AG09319 (cell line): ENCODE measurements at regions not wholly inside any gene's neighbourhood (a gene's known extent, or its start where the extent isn't known, plus 50 kb on each side); places are given as distances from the start of the nearest gene placed in this dataset.

Experiments used
- DNase-seq: peaks from one replicate; pipeline ENCODE4 v3.0.0-alpha.2; 2010; ENCODE audit warnings: low read depth; ENCODE audit errors: extremely low read depth
- TF ChIP-seq, protein P1 (sequence below): IDR thresholded peaks from 2 replicates; pipeline ENCODE4 v1.5.1; 2011; ENCODE audit warnings: low read depth, mild to moderate bottlenecking, inconsistent platforms, low read length, moderate library complexity

DNA sequence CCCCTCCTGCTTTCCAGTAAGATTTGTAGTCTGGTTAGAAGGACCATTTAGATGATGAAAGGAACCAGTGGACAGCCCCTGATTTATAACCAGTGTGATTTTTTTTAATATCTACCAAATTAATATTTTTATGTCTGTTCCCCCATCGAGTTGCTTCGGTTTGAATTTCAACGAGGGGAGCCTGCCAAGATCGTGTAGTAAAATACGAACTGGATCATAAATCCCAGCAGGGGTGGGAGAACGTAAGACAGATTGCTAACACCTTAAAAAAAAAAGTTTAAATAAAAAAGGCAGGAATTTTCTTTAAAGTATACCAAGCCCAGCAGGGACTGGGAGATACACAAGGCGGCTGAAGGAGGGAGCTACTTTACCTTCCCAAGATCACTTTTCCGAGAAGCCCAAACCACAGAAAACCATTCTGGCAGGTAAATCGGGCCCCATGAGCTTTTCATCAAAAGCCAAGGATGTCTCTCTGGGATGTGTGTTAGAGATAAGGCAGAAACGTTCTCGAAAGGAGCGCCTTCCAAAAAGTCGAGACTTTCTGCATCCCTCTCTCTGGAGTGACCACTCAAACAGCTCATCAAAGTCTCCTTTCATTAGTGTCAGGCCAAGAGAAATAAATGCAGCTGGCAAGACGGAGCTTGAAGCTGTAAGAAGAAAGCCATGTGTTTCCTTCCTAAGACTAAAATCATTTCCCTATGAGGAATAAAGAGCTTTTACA is 270.5 kb upstream of the NFE2L3 start:
- TF ChIP-seq, protein P1, sequence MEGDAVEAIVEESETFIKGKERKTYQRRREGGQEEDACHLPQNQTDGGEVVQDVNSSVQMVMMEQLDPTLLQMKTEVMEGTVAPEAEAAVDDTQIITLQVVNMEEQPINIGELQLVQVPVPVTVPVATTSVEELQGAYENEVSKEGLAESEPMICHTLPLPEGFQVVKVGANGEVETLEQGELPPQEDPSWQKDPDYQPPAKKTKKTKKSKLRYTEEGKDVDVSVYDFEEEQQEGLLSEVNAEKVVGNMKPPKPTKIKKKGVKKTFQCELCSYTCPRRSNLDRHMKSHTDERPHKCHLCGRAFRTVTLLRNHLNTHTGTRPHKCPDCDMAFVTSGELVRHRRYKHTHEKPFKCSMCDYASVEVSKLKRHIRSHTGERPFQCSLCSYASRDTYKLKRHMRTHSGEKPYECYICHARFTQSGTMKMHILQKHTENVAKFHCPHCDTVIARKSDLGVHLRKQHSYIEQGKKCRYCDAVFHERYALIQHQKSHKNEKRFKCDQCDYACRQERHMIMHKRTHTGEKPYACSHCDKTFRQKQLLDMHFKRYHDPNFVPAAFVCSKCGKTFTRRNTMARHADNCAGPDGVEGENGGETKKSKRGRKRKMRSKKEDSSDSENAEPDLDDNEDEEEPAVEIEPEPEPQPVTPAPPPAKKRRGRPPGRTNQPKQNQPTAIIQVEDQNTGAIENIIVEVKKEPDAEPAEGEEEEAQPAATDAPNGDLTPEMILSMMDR = no peak
- DNase-seq = no peak

DNA sequence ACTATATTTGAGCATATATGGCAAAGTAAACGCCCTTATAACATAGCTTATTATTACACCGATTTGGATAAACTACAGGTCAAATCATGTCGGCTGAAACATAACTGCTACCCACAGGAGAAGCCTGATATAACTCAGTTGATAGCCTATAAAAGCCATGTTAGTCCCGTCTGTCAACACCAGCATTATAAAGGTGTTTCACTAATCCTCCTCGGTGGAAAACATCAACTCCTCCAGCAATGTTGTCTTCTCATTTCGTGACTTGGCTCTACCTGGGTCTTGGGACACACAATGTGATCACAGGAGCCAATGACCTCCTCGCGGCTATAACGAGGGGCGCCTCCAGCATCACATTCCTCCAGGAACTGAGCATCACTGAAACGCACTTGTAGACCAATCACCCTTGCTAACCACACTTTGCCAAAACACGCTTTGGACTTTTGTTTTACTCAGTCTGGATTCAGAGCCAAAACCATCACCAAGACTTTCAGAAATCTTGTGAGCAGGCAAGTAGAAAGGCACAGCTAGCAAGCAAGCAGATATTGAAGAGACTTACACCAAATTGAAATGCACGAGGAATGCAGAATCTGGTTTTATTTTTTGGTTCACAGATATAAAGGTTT is 269.7 kb upstream of the NFE2L3 start:
- TF ChIP-seq, protein P1 = no peak
- DNase-seq = no peak

DNA sequence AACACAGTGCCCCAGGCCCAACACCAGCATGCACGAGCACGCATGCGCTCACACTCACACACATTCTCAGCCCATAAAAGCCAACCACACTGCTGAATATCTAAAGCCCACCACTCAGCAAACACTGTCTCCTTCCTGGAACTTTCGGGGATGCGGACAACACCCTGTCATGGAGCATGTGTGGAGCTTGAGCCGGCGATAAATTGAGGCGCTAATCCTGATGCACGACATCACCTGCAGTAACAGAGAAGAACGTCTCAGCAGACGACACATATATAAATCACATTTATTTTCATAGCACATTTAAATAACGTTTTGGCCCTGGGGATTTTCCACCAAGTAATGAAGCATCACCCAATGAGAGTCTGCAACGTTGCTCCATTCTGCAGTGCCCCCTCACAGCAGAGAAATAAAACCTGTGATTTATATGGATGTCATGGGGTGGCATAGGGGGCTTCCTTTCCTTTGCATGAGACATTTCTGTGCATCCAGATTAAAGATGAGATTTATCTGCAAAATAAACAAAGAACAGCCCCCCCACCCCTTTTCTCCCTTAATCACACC is 267.7 kb upstream of the NFE2L3 start:
- DNase-seq = no peak
- TF ChIP-seq, protein P1 = no peak

DNA sequence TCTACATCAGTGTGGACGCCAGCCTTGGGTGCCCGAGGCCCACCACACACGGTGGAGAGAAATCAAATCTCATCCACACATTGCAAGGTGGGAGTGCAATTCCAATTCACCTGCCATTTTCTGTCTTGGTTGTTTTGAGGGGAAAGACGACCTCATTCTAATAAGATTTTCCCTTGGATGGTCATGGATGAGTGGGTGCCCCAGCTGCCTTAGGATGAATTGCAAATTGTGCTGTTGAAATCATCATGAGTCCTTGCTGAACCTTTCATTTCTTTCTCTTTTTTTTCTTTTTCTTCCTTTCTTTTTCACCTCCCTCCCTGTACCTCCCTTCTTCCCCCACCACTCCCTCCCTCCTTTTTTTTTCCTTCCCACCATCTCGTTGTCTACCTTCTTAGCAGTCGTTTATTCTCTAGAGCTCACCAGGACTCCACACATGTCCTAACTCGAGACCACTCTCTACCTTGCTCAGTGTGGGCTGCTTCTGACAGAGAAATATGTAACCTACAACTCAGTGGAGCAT is 266.9 kb upstream of the NFE2L3 start:
- TF ChIP-seq, protein P1 = no peak
- DNase-seq = no peak

DNA sequence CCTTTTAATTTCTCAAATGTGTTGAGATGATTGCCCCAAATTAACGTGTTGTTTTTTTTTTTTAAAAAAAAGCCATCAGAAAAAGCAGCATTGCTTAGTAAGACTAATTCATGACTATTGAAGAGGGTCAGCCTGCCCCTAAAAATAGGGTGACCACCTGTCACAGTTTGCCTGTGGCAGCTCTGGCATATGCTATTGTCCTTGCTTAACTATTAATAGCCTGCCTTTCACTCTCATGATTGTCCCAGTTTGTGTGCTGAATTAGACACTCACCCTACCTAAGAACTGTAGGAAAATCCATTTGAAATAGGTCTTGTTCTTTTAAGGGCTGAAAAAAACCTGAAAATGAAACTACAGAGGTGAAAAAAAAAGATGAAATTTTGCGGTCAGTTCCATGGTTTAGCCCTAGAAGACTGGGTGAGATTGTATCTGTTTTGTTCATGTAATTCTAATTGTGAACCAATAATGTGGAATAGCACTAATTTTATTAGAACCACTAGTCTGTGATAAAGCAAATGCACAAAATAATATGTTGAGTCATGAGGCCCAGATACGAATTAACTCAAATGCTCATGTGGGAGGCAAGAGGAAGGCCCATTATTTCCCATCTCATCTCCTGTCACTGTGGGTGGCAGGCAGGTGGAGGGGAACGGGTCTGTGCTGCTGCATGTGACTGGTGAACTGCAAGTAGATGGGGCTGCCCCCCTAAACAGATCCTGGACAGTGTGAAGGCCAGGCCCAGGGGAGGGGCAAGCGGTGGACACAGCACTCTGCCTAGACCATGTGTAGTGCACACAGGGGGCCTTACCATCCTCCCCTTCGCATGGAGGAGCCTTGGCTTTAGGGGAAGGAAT is 265.4 kb upstream of the NFE2L3 start:
- TF ChIP-seq, protein P1 = no peak
- DNase-seq = no peak

DNA sequence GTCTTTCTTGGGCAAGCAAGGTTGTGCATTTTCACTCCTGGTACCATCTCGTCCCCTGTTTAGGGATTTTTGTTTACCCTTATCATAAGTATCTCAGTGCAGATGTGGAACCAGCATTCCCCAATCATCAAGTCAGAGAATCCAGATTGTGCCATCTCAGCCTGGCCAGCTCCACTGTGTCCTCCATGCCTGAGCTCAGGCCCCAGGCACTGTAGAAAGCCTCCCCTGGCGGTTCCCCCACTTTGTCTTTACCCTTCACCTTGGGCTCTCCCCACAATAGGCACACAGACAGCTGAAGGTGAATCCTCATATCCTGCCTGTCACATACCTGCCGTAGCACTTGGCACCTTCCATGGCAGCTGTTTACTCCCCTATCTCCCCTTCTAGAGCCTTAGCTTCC is 264.7 kb upstream of the NFE2L3 start:
- DNase-seq = no peak
- TF ChIP-seq, protein P1 = no peak
